Left ventricle myocardium inferior (tissue), 1 donor: ENCODE measurements at regions not wholly inside any gene's neighbourhood (a gene's known extent, or its start where the extent isn't known, plus 50 kb on each side); places are given as distances from the start of the nearest gene placed in this dataset.

ENCODE experiments used
- DNase-seq: peaks from one replicate; pipeline ENCODE4 v3.0.0-alpha.2; 2020
- H3K27ac ChIP-seq: fragments of 200-600 bp; replicated peaks from 2 replicates; pipeline ENCODE4 v1.8.0; 2021
- H3K27me3 ChIP-seq: fragments of 200-600 bp; 2 replicates; pipeline ENCODE4 v1.8.0; 2021; ENCODE audit warnings: low read depth
- H3K36me3 ChIP-seq: fragments of 200-600 bp; 2 replicates; pipeline ENCODE4 v1.8.0; 2021
- H3K4me1 ChIP-seq: fragments of 200-600 bp; 2 replicates; pipeline ENCODE4 v1.8.0; 2021
- H3K4me3 ChIP-seq: fragments of 200-600 bp; 2 replicates; pipeline ENCODE4 v1.8.0; 2021; ENCODE audit warnings: mild to moderate bottlenecking, moderate library complexity
- H3K9me3 ChIP-seq: fragments of 200-600 bp; replicated peaks from 2 replicates; pipeline ENCODE4 v1.8.0; 2021
- CTCF ChIP-seq: fragments of 200-600 bp; IDR thresholded peaks from 2 replicates; pipeline ENCODE4 v1.8.0; 2021; ENCODE audit warnings: antibody characterized with exemption, mild to moderate bottlenecking, borderline replicate concordance
- intact Hi-C: fragments of 100-400 bp; cut with micrococcal nuclease; formaldehyde crosslinking; loops from one replicate; pipeline ENCODE4 v1.11.0; 2022
- donor health status: DM: no; HTN: yes; CAD: no; lungs with severe emphysema.

GRCh38 chr22:49026494-49027367 is 800.9 kb downstream of the BRD1 start:
- Histone ChIP-seq H3K27ac (no peak overlapping the region), H3K27me3 (peaks cover 80% of the 10 kb centered on the region), H3K4me1 (no peaks in the 10 kb centered on the region), H3K36me3 (no peaks in the 10 kb centered on the region), H3K9me3 (no peaks in the 10 kb centered on the region), H3K4me3 (no peak overlapping the region)
- DNase-seq: no peak
- TF ChIP-seq CTCF: peak; percentile 38
- intact Hi-C loops: no loop called here

GRCh38 chr22:49025791-49026493 is 801.7 kb downstream of the BRD1 start:
- no peak overlapping the region for H3K4me3 ChIP-seq
- no peak overlapping the region for H3K27ac ChIP-seq
- H3K36me3 ChIP-seq: no peaks in the 10 kb centered on the region
- TF ChIP-seq CTCF: no peak
- no peak for DNase-seq
- no peaks in the 10 kb centered on the region for H3K4me1 ChIP-seq
- no peaks in the 10 kb centered on the region for H3K9me3 ChIP-seq
- intact Hi-C loops: no loop called here
- peaks cover 78% of the 10 kb centered on the region for H3K27me3 ChIP-seq

GRCh38 chr22:49024775-49025440 is 802.8 kb downstream of the BRD1 start:
- H3K4me1 ChIP-seq: no peaks in the 10 kb centered on the region
- intact Hi-C loops: no loop called here
- no peak for DNase-seq
- no peaks in the 10 kb centered on the region for H3K9me3 ChIP-seq
- no peak overlapping the region for H3K27ac ChIP-seq
- no peaks in the 10 kb centered on the region for H3K36me3 ChIP-seq
- H3K4me3 ChIP-seq: no peak overlapping the region
- no peak for TF ChIP-seq CTCF
- peaks cover 74% of the 10 kb centered on the region for H3K27me3 ChIP-seq

- no peak for TF ChIP-seq CTCF
- intact Hi-C loops: no loop called here
- peaks cover 74% of the 10 kb centered on the region for H3K27me3 ChIP-seq
- H3K9me3 ChIP-seq: no peaks in the 10 kb centered on the region
- no peak for DNase-seq
- no peaks in the 10 kb centered on the region for H3K4me1 ChIP-seq
- no peak overlapping the region for H3K27ac ChIP-seq
- H3K36me3 ChIP-seq: no peaks in the 10 kb centered on the region
- H3K4me3 ChIP-seq: no peak overlapping the region
Observed at GRCh38 chr22:49023879-49024774, 803.5 kb downstream of the BRD1 start.
